Brain pericyte (primary cell): ENCODE measurements at regions not wholly inside any gene's neighbourhood (a gene's known extent, or its start where the extent isn't known, plus 50 kb on each side); places are given as distances from the start of the nearest gene placed in this dataset.

Source experiments
- DNase-seq: peaks from one replicate; pipeline ENCODE4 v3.0.0-alpha.2; 2012; ENCODE audit warnings: low read depth, low spot score

GRCh38 chr2:37837628-37838328 lies 87.3 kb upstream of the RMDN2 start:
- DNase-seq, result no peak

- no peak for DNase-seq
Measured at GRCh38 chr2:37838541-37839167, 86.4 kb upstream of the RMDN2 start.

DNA sequence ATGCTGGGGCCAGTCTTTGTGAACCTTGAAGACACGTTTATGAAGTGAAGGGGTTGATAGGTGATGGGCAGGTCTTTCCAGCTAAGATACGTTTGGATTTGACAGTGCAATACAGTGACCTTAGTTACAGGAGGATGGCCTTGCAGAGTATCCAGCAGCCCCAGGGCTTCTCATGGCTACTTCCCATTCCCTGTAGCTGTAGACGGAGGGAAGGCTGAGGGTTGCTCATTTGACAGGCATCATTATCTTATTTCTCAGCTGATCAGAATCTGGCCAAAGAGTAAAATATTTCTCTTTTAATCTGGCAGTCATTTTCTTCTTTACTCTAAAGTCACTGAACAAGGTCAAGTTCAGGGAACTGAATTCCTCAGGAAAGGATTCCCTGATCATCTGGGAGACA lies 85.1 kb upstream of the RMDN2 start:
- no peak for DNase-seq

DNA sequence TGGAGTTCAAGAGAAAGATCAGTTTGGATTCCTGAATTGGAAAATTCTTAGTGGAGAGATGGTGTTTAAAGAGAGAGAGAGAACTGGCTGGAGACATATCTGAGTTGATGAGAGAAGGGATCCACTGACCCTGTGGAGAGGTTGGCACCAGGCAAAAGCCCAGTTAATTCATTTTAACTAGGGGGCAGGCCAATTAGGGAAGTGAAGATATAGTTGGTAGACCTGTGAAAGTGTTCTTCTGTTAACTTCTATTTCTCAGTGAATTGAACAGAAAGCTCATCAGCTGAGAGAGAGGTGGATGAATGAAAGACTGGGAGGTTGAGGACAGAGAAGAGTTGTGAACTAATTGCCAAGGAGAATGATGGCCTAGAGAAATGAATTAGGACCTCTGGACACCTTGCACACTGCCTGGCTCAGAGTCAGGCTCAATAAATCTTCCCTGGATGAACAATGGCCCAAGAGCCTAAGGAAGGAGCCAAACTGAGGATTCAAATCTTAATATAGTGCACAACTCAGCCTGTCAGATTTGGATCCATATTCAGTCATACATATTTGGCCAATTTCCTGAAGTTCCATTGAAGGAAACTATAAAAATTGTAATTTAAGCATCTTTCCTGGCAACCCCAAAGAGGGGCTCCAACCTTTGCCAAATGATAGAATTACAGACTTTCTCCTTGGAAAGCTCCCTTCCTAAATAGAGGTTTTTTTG lies 82.2 kb upstream of the RMDN2 start:
- DNase-seq, result no peak

- DNase-seq, result no peak
Measured at GRCh38 chr2:37843556-37843955, 81.5 kb upstream of the RMDN2 start.

DNA sequence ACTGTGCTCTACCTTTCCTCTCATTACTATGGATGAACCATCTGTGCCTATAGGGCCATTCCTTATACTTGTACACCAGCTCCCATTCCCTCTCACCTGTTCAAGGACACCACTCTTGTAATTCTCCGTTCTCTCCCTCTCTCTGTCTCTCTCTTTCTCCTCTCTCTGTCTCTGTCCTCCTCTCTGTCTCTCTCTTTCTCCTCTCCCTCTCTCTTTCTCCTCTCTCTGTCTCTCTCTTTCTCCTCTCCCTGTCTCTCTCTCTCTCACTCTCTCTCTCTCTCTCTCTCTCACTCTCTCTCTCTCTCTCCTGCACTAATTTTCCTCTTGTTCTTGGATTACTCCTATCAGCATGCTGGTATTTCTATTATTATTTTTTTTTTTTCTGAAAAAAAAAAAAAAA lies 78.9 kb upstream of the RMDN2 start:
- DNase-seq, result no peak

DNA sequence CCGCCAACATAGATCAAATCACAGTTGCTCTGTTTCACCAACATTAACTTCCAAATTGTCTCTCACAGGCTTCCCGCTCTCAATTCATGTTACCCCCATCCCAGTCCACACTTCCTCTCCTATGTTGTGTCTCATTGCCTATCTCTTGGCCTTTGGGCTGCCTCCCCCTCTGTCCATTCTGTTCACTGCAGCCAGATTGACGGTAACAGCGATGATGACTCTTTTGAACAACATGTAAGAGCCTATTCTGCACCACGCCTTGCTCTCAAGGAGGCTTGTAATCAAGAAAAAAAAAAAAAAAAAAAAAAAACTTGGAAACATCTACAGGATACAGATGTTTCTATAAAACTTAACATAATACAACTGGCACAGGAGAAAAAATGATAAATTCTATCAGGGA lies 77.3 kb upstream of the RMDN2 start:
- DNase-seq, result no peak

GRCh38 chr2:37848451-37848850 lies 76.6 kb upstream of the RMDN2 start:
- no peak for DNase-seq

DNA sequence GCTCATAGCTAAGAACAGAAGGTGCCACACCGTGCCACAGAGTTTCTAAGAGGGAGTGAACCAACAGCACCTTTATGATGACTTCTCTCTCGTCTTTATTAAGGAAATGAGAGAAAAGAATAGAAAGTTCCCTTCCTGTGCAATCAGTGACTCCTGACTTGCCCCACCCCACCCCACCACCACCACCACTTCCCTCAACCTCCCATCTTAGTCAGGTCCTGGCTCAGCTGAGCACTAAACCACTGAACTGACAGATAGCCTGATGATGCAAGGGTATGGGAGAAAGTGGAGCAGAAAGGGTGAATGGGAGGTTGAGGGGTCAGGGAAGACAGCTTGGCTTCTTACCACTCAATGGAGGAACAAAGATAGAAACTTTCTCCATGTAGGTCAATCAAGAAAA lies 75.2 kb upstream of the RMDN2 start:
- DNase-seq, result no peak

GRCh38 chr2:37851428-37851827 lies 73.7 kb upstream of the RMDN2 start:
- no peak for DNase-seq

GRCh38 chr2:37851828-37852584 lies 73.1 kb upstream of the RMDN2 start:
- no peak for DNase-seq

GRCh38 chr2:37852585-37853014 lies 72.5 kb upstream of the RMDN2 start:
- DNase-seq, result no peak

- DNase-seq, result no peak
Measured at GRCh38 chr2:37854676-37855282, 70.3 kb upstream of the RMDN2 start.

- DNase-seq, result no peak
Measured at GRCh38 chr2:37855283-37856041, 69.6 kb upstream of the RMDN2 start.

GRCh38 chr2:37856101-37856751 lies 68.9 kb upstream of the RMDN2 start:
- DNase-seq, result no peak

DNA sequence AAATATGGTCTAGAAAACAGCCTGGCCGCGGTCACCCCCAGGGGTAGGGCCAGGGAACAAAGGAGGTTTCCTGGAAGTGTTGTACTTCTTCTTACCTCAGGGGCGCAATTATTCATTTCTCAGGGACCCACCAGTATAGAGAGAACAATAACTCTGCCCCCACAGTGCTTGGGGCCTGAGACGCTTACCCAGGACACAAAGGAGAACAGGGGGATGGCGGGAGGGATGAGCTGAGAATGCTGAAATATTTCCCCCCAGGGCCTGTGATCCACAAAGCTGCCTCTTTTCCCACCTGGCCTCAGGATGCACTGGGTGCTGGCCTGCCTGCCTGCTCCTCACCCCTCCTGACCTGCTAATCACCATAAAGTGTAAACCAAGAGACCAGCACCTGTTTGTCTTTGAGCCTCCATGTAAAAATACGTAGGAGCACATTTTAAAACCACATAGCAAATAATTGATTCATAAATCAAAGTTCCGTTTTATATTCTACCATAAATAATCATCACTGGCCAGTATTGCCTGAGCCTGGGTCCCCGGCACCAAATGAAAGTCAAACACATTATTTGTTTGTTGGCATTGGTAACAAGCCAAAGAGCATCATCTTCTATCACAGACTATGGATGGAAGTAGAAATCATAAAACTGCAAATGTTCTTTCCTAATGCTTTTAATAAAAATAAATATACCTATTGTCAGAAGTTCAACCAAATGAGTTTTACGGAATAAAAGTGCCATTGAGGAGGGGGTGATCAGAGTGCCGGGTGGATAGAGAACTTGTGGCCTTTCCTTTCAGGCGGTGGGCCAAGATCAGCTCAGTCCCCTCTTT lies 67.3 kb upstream of the RMDN2 start:
- DNase-seq, result no peak

- DNase-seq, result peak; percentile 29
Measured at GRCh38 chr2:37858400-37858711, 66.7 kb upstream of the RMDN2 start.

DNA sequence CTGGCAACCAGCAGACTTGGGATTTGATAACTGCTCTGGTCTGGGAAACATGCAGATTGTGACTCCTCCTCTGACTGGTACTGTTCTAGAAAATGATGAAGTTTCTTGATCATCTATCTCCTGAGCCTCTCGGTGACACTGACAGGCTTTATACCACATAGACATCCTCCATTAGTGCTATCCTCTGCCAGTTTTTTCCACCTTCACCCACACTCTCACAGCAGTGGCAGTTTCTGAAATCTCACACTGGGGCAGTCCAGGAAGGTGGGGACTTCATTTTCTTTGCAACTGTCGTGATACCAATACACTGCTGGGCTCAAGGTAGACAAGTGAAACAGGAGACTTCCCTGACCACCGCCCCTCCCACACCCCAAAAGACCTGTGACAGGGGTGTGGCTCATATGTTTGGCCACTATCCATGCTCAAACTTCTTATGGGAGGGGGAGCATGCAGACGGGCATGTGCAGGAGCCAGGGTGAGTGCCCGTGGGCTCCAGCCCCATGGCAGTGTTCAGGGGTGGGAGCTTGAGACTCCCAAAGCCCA lies 66.3 kb upstream of the RMDN2 start:
- no peak for DNase-seq

DNA sequence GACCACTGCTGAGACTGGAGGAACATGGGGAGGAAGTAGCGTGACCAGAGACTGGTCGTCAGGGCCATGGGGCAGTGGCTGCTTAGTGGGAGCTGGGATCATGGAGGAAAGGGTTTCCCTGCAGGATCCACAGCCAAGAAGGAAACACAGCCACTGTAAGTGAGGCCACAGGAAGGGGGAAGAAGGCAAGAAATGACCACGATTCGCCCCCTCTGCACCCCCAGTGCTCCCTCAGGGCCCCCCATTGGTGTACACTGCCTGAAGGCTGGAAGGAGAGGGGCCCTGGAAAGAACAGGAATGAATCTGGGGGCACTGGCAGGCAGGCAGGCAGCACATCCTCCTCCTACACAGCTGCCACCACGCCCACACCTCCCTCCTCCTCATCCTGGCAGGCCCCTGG lies 62.5 kb upstream of the RMDN2 start:
- DNase-seq, result no peak

DNA sequence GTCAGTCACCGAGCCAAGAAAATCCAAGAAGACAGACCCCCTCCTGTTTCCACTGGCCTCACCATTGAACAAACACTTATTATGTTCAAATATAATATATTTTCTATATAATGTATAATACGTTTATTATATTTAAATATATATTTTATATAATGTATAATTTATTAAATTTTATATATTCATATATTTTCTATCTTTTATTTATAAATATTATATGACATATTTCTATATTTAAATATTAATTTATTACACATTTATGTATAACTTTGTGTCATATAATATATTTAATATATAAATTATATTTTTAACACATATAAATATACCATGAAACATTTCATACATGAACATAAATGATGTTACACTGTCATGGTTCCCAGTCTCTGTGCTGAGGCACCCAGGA lies 60.9 kb upstream of the RMDN2 start:
- DNase-seq, result no peak
